Calu3 (cell line): ENCODE measurements at regions not wholly inside any gene's neighbourhood (a gene's known extent, or its start where the extent isn't known, plus 50 kb on each side); places are given as distances from the start of the nearest gene placed in this dataset.
A peak's percentile ranks its signal among the peaks of the same experiment; 100 is the strongest.

Source experiments
- BruUV-seq: library from RNA; stranded (reverse); fragments of 400-500 nt; replicated peaks from 2 replicates; lab custom pipeline; 2021; lab: Mats Ljungman, UMichigan
- CTCF ChIA-PET: fragments of 300-600 bp; sonication (Branson Sonifier 250); formaldehyde crosslinking; loops from one replicate; lab custom pipeline; 2022; ENCODE audit warnings: antibody characterized with exemption; lab: Charles Lee
- DNase-seq: peaks from one replicate; pipeline ENCODE4 v3.0.0; 2022
- H3K27ac Mint-ChIP-seq: one replicate; pipeline ENCODE4 v1.8.0; 2022; ENCODE audit warnings: mixed read lengths; ENCODE audit not compliant: unreplicated experiment
- H3K27me3 Mint-ChIP-seq: one replicate; pipeline ENCODE4 v1.8.0; 2022; ENCODE audit warnings: mixed read lengths; ENCODE audit not compliant: unreplicated experiment
- H3K36me3 Mint-ChIP-seq: one replicate; pipeline ENCODE4 v1.8.0; 2022; ENCODE audit warnings: mild to moderate bottlenecking, moderate library complexity, mixed read lengths; ENCODE audit not compliant: insufficient read depth, unreplicated experiment
- H3K4me1 Mint-ChIP-seq: one replicate; pipeline ENCODE4 v1.8.0; 2022; ENCODE audit warnings: mild to moderate bottlenecking, low read depth, mixed read lengths; ENCODE audit not compliant: unreplicated experiment
- H3K4me3 Mint-ChIP-seq: one replicate; pipeline ENCODE4 v1.8.0; 2022; ENCODE audit warnings: mild to moderate bottlenecking, low read depth, moderate library complexity, mixed read lengths; ENCODE audit not compliant: unreplicated experiment
- H3K9me3 Mint-ChIP-seq: one replicate; pipeline ENCODE4 v1.8.0; 2022; ENCODE audit warnings: low read depth, mixed read lengths; ENCODE audit not compliant: unreplicated experiment
- intact Hi-C: fragments of 100-400 bp; cut with micrococcal nuclease; formaldehyde crosslinking; loops from one replicate; pipeline ENCODE4 v1.10.0; 2022; ENCODE audit not compliant: unreplicated experiment
- TF ChIP-seq, protein P1 (sequence below): fragments of 200-600 bp; IDR thresholded peaks from one replicate; pipeline ENCODE4 v1.8.0; 2022; ENCODE audit warnings: antibody characterized with exemption; ENCODE audit not compliant: unreplicated experiment

DNA sequence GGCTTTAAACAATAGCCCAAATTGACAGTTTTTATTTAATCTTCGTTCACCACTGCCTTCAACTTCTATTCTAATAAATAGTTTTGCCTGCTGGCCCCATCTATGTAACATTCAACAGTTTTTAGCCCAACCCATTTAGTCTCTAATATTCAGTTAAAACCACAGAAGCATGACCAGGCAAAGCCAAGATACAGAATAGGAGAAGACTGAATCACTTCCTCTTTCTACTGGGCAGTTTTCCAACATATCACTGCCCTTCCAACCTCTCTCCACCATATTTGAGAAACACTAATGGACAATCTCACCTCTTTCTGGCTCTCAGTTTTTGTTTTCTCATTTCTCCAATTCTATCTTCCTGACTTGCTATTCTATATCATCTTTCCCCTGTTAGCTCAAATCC is 352.9 kb downstream of the DNAH5 start:
- peak; percentile 14 for DNase-seq
- H3K27me3 Mint-ChIP-seq, result no peaks in the 10 kb centered on the region
- BruUV-seq, result no TSS peak
- TF ChIP-seq, protein P1, sequence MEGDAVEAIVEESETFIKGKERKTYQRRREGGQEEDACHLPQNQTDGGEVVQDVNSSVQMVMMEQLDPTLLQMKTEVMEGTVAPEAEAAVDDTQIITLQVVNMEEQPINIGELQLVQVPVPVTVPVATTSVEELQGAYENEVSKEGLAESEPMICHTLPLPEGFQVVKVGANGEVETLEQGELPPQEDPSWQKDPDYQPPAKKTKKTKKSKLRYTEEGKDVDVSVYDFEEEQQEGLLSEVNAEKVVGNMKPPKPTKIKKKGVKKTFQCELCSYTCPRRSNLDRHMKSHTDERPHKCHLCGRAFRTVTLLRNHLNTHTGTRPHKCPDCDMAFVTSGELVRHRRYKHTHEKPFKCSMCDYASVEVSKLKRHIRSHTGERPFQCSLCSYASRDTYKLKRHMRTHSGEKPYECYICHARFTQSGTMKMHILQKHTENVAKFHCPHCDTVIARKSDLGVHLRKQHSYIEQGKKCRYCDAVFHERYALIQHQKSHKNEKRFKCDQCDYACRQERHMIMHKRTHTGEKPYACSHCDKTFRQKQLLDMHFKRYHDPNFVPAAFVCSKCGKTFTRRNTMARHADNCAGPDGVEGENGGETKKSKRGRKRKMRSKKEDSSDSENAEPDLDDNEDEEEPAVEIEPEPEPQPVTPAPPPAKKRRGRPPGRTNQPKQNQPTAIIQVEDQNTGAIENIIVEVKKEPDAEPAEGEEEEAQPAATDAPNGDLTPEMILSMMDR, result no peak
- intact Hi-C loops, result no loop called here
- H3K9me3 Mint-ChIP-seq, result no peaks in the 10 kb centered on the region
- no peak overlapping the region for H3K27ac Mint-ChIP-seq
- CTCF ChIA-PET, result no interaction called here
- peaks cover 34% of the 10 kb centered on the region for H3K4me1 Mint-ChIP-seq
- no peak overlapping the region for H3K4me3 Mint-ChIP-seq
- no peaks in the 10 kb centered on the region for H3K36me3 Mint-ChIP-seq

DNA sequence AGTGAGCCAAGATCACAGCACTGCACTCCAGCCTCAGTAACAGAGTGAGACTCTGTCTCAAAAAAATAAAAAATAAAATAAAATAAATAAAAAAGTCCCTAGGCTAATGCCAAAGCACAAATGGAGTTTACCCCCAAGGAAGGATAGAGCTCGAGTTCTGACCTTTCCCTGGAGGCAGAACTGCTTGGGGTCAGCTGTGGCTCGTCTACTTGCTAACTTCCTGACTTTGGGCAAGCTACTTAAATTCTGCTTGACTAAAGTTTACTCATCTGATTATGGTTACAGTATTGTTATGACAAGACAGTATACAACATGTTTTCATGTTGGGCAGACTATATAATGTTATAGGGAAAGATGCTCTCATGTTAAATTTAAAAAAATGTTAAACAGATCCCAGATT is 359.2 kb downstream of the DNAH5 start:
- CTCF ChIA-PET, result no interaction called here
- peaks cover 17% of the 10 kb centered on the region for H3K4me1 Mint-ChIP-seq
- no peak overlapping the region for H3K4me3 Mint-ChIP-seq
- no peaks in the 10 kb centered on the region for H3K27me3 Mint-ChIP-seq
- no TSS peak for BruUV-seq
- H3K36me3 Mint-ChIP-seq, result no peaks in the 10 kb centered on the region
- no peak for DNase-seq
- TF ChIP-seq, protein P1, result no peak
- H3K9me3 Mint-ChIP-seq, result no peaks in the 10 kb centered on the region
- intact Hi-C loops, result no loop called here
- no peak overlapping the region for H3K27ac Mint-ChIP-seq

DNA sequence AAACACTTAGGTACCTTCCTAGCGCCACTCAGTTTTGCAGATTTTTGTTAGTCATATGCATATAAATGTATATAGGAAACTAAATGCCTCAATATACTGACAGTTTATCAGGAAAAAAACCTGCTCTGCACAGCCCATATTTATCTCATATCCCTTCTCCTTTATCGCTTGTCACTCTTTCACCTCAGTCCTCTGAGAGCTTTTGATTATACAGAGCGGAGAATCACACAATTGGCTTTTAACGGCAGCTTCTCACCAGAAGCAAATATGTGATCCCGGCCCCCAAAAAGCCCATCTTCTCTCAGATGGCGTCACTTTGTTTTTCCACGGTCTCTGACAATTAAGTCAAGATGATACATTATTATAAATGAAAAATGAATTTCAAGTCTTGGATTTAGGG is 362.6 kb downstream of the DNAH5 start:
- DNase-seq, result no peak
- intact Hi-C loops, result no loop called here
- CTCF ChIA-PET, result no interaction called here
- Mint-ChIP-seq H3K9me3 (no peaks in the 10 kb centered on the region), H3K4me1 (peaks cover 8% of the 10 kb centered on the region), H3K27ac (no peak overlapping the region), H3K27me3 (no peaks in the 10 kb centered on the region), H3K4me3 (no peak overlapping the region), H3K36me3 (no peaks in the 10 kb centered on the region)
- TF ChIP-seq, protein P1, result no peak
- BruUV-seq, result no TSS peak

DNA sequence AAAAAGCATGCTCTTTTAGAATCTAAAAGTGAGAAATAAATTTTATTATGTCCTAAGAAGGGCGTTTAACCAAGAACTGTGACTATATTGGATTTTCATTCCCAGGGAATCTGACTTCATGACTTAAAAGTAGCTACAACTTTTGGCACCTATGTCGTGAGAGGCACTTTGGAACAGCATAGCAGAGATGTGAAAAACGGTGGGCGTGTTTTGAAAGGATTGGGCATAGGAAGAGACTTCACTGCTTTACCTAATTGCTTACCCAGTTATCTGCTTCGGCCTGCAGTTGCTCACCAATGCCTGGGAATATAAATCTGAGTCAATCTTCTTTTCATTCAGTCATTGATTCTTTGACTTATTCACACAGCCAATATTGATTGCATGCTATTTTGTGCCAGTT is 363.4 kb downstream of the DNAH5 start:
- H3K9me3 Mint-ChIP-seq, result no peaks in the 10 kb centered on the region
- no TSS peak for BruUV-seq

More for the DNA sequence above, 363.4 kb downstream of the DNAH5 start:
- H3K27ac Mint-ChIP-seq, result no peak overlapping the region
- TF ChIP-seq, protein P1, result no peak
- CTCF ChIA-PET, result no interaction called here
- H3K4me3 Mint-ChIP-seq, result no peak overlapping the region
- no peaks in the 10 kb centered on the region for H3K27me3 Mint-ChIP-seq
- no peaks in the 10 kb centered on the region for H3K36me3 Mint-ChIP-seq
- intact Hi-C loops, result no loop called here
- peaks cover under 1% of the 10 kb centered on the region for H3K4me1 Mint-ChIP-seq
- DNase-seq, result no peak
